HG03520 (cell line): ENCODE measurements at regions not wholly inside any gene's neighbourhood (a gene's known extent, or its start where the extent isn't known, plus 50 kb on each side); places are given as distances from the start of the nearest gene placed in this dataset.

Experiments used
- ATAC-seq: cut with Tn5 transposase; IDR thresholded peaks from one replicate; pipeline ENCODE4 v1.9.1; 2021; ENCODE audit warnings: mild to moderate bottlenecking, moderate library complexity; ENCODE audit not compliant: unreplicated experiment

GRCh38 chr3:124519591-124520194 is 210.6 kb upstream of the UMPS start:
- ATAC-seq: no peak

- ATAC-seq: no peak
Measured at GRCh38 chr3:124520970-124521369, 209.3 kb upstream of the UMPS start.

GRCh38 chr3:124522082-124522625 is 208.1 kb upstream of the UMPS start:
- ATAC-seq: no peak

GRCh38 chr3:124526601-124527000 is 203.7 kb upstream of the UMPS start:
- ATAC-seq: no peak

- no peak for ATAC-seq
Measured at GRCh38 chr3:124529826-124530571, 200.3 kb upstream of the UMPS start.

GRCh38 chr3:124530916-124531315 is 199.3 kb upstream of the UMPS start:
- no peak for ATAC-seq

GRCh38 chr3:124532071-124532470 is 198.2 kb upstream of the UMPS start:
- no peak for ATAC-seq

- ATAC-seq: no peak
Measured at GRCh38 chr3:124535306-124535705, 194.9 kb upstream of the UMPS start.

GRCh38 chr3:124540550-124541211 is 189.6 kb upstream of the UMPS start:
- no peak for ATAC-seq

- ATAC-seq: no peak
Measured at GRCh38 chr3:124542214-124542869, 187.9 kb upstream of the UMPS start.

GRCh38 chr3:124545891-124546290 is 184.4 kb upstream of the UMPS start:
- ATAC-seq: no peak

GRCh38 chr3:124552224-124552623 is 178.0 kb upstream of the UMPS start:
- no peak for ATAC-seq

GRCh38 chr3:124553178-124553577 is 177.1 kb upstream of the UMPS start:
- ATAC-seq: no peak

GRCh38 chr3:124556636-124557035 is 173.6 kb upstream of the UMPS start:
- ATAC-seq: no peak

GRCh38 chr3:124557433-124558232 is 172.6 kb upstream of the UMPS start:
- no peak for ATAC-seq

- no peak for ATAC-seq
Measured at GRCh38 chr3:124558991-124559845, 171.0 kb upstream of the UMPS start.

- no peak for ATAC-seq
Measured at GRCh38 chr3:124559846-124560574, 170.2 kb upstream of the UMPS start.

GRCh38 chr3:124560666-124561215 is 169.5 kb upstream of the UMPS start:
- ATAC-seq: no peak

- ATAC-seq: no peak
Measured at GRCh38 chr3:124562769-124563168, 167.5 kb upstream of the UMPS start.
